NT2/D1 (cell line): ENCODE measurements at regions not wholly inside any gene's neighbourhood (a gene's known extent, or its start where the extent isn't known, plus 50 kb on each side); places are given as distances from the start of the nearest gene placed in this dataset.

Experiments
- DNase-seq: peaks from one replicate; pipeline ENCODE4 v3.0.0-alpha.2; 2011; ENCODE audit warnings: low read depth, low spot score
- H3K27me3 ChIP-seq: 2 replicates; pipeline ENCODE4 v1.6.0; 2011; ENCODE audit warnings: mild to moderate bottlenecking; ENCODE audit not compliant: insufficient read length, insufficient read depth
- H3K36me3 ChIP-seq: 2 replicates; pipeline ENCODE4 v1.6.1; 2011; ENCODE audit warnings: mild to moderate bottlenecking, low read length, mixed read lengths; ENCODE audit not compliant: insufficient read depth, insufficient read length
- H3K4me1 ChIP-seq: 2 replicates; pipeline ENCODE4 v1.5.1; 2011; ENCODE audit not compliant: insufficient read depth, insufficient read length
- H3K4me3 ChIP-seq: 2 replicates; pipeline ENCODE4 v1.5.1; 2011; ENCODE audit warnings: low read depth; ENCODE audit not compliant: insufficient read length
- H3K9ac ChIP-seq: 2 replicates; pipeline ENCODE4 v1.6.0; 2011; ENCODE audit warnings: low read depth; ENCODE audit not compliant: insufficient read length
- H3K9me3 ChIP-seq: 2 replicates; pipeline ENCODE4 v1.5.1; 2011; ENCODE audit warnings: mild to moderate bottlenecking, low read length; ENCODE audit not compliant: insufficient read depth
- SUZ12 ChIP-seq: IDR thresholded peaks from 2 replicates; pipeline ENCODE4 v1.6.1; 2011; ENCODE audit not compliant: insufficient read length, insufficient read depth; ENCODE audit errors: extremely low read depth
- YY1 ChIP-seq: IDR thresholded peaks from 2 replicates; pipeline ENCODE4 v1.6.1; 2011; ENCODE audit not compliant: insufficient read length, insufficient read depth
- ZNF274 ChIP-seq: IDR thresholded peaks from 2 replicates; pipeline ENCODE4 v1.6.1; 2011; ENCODE audit warnings: mild to moderate bottlenecking, low read depth, low read length

- Histone ChIP-seq H3K4me1 (no peaks in the 10 kb centered on the region), H3K9ac (no peak overlapping the region)
Observed at GRCh38 chr7:106460792-106461254, 176.0 kb upstream of the NAMPT start.

GRCh38 chr7:106459397-106460072 lies 174.8 kb upstream of the NAMPT start:
- no peak overlapping the region for H3K4me3 ChIP-seq
- TF ChIP-seq ZNF274 (no peak), SUZ12 (no peak), YY1 (no peak)
- no peak for DNase-seq
- no peaks in the 10 kb centered on the region for H3K4me1 ChIP-seq
- H3K9ac ChIP-seq, result no peak overlapping the region
- no peaks in the 10 kb centered on the region for H3K36me3 ChIP-seq
- peaks cover 6% of the 10 kb centered on the region; the same call in 1 of the 2 replicates for H3K9me3 ChIP-seq
- H3K27me3 ChIP-seq, result no peaks in the 10 kb centered on the region

More at GRCh38 chr7:106460792-106461254, 176.0 kb upstream of the NAMPT start:
- TF ChIP-seq YY1, result no peak
- TF ChIP-seq SUZ12, result no peak
- no peak for TF ChIP-seq ZNF274
- no peak overlapping the region for H3K4me3 ChIP-seq
- peaks cover 6% of the 10 kb centered on the region; the same call in 1 of the 2 replicates for H3K9me3 ChIP-seq
- no peaks in the 10 kb centered on the region for H3K27me3 ChIP-seq
- no peak for DNase-seq
- no peaks in the 10 kb centered on the region for H3K36me3 ChIP-seq

- DNase-seq, result no peak
- Histone ChIP-seq H3K9me3 (peaks cover 18% of the 10 kb centered on the region), H3K9ac (no peak overlapping the region)
Observed at GRCh38 chr7:106457678-106458077, 172.9 kb upstream of the NAMPT start.

GRCh38 chr7:106456329-106456728 lies 171.5 kb upstream of the NAMPT start:
- Histone ChIP-seq H3K9ac (no peak overlapping the region), H3K4me1 (no peaks in the 10 kb centered on the region), H3K4me3 (no peak overlapping the region), H3K9me3 (peaks cover 31% of the 10 kb centered on the region), H3K36me3 (no peaks in the 10 kb centered on the region), H3K27me3 (no peaks in the 10 kb centered on the region)
- TF ChIP-seq SUZ12, result no peak
- TF ChIP-seq YY1, result no peak
- TF ChIP-seq ZNF274, result no peak
- DNase-seq, result no peak

More at GRCh38 chr7:106457678-106458077, 172.9 kb upstream of the NAMPT start:
- no peaks in the 10 kb centered on the region for H3K36me3 ChIP-seq
- H3K4me1 ChIP-seq, result no peaks in the 10 kb centered on the region
- TF ChIP-seq ZNF274, result no peak
- no peak for TF ChIP-seq YY1
- TF ChIP-seq SUZ12, result no peak
- no peaks in the 10 kb centered on the region for H3K27me3 ChIP-seq
- H3K4me3 ChIP-seq, result no peak overlapping the region

GRCh38 chr7:106452031-106452851 lies 167.5 kb upstream of the NAMPT start:
- Histone ChIP-seq H3K4me1 (no peaks in the 10 kb centered on the region), H3K9ac (no peak overlapping the region), H3K27me3 (no peaks in the 10 kb centered on the region), H3K36me3 (no peaks in the 10 kb centered on the region), H3K4me3 (no peak overlapping the region), H3K9me3 (peaks cover 26% of the 10 kb centered on the region)
- DNase-seq, result no peak
- TF ChIP-seq SUZ12, result no peak
- no peak for TF ChIP-seq ZNF274
- TF ChIP-seq YY1, result no peak

GRCh38 chr7:106451171-106451570 lies 166.4 kb upstream of the NAMPT start:
- H3K4me1 ChIP-seq, result no peaks in the 10 kb centered on the region
- no peak for TF ChIP-seq ZNF274
- DNase-seq, result no peak
- H3K9ac ChIP-seq, result no peak overlapping the region
- H3K9me3 ChIP-seq, result peaks cover 26% of the 10 kb centered on the region
- no peak overlapping the region for H3K4me3 ChIP-seq
- H3K36me3 ChIP-seq, result no peaks in the 10 kb centered on the region
- H3K27me3 ChIP-seq, result no peaks in the 10 kb centered on the region

GRCh38 chr7:106450716-106451115 lies 165.9 kb upstream of the NAMPT start:
- H3K4me1 ChIP-seq, result no peaks in the 10 kb centered on the region
- no peaks in the 10 kb centered on the region for H3K27me3 ChIP-seq
- no peak for DNase-seq
- H3K4me3 ChIP-seq, result no peak overlapping the region
- TF ChIP-seq YY1 (no peak), ZNF274 (no peak), SUZ12 (no peak)
- H3K9me3 ChIP-seq, result peaks cover 26% of the 10 kb centered on the region
- no peak overlapping the region for H3K9ac ChIP-seq
- H3K36me3 ChIP-seq, result no peaks in the 10 kb centered on the region
